ENCODE measurements at regions not wholly inside any gene's neighbourhood (a gene's known extent, or its start where the extent isn't known, plus 50 kb on each side); places are given as distances from the start of the nearest gene placed in this dataset.

- no peaks in the 10 kb centered on the region for H3K79me2 ChIP-seq (ENCODE audit: low read length)
- no peaks in the 10 kb centered on the region for H3K27me3 ChIP-seq (ENCODE audit: low read length)
- H3K4me1 ChIP-seq (ENCODE audit: low read length) = no peaks in the 10 kb centered on the region
- DNase-seq = no peak
- H3K27ac ChIP-seq (ENCODE audit: low read length) = no peak overlapping the region
- H4K20me1 ChIP-seq (ENCODE audit: insufficient read depth, low read depth, low read length) = no peaks in the 10 kb centered on the region
- H3K36me3 ChIP-seq (ENCODE audit: insufficient read depth, low read length) = no peaks in the 10 kb centered on the region
- H3K9me2 ChIP-seq (replicated peaks; ENCODE audit: insufficient read depth, low read length) = no peaks in the 10 kb centered on the region; the same call in 1 of the 2 replicates
- H2AFZ ChIP-seq (ENCODE audit: low read length) = no peak overlapping the region
- H3K4me3 ChIP-seq (ENCODE audit: low read length) = no peak overlapping the region
- H3K9ac ChIP-seq (ENCODE audit: low read length) = no peak overlapping the region
- no peaks in the 10 kb centered on the region for H3K9me3 ChIP-seq (ENCODE audit: low read length)
- no peak overlapping the region for H3K4me2 ChIP-seq (ENCODE audit: low read depth, low read length, poor library complexity, severe bottlenecking)
These were observed 489.5 kb upstream of the MPDZ start for GRCh38 chr9:13769006-13769405.

GRCh38 chr9:13762209-13762608 lies 482.7 kb upstream of the MPDZ start:
- no peaks in the 10 kb centered on the region for H3K4me1 ChIP-seq (ENCODE audit: low read length)
- no peak overlapping the region for H3K4me3 ChIP-seq (ENCODE audit: low read length)
- H3K9ac ChIP-seq (ENCODE audit: low read length) = no peak overlapping the region
- no peaks in the 10 kb centered on the region for H3K27me3 ChIP-seq (ENCODE audit: low read length)
- H3K9me3 ChIP-seq (ENCODE audit: low read length) = no peaks in the 10 kb centered on the region
- no peaks in the 10 kb centered on the region for H4K20me1 ChIP-seq (ENCODE audit: insufficient read depth, low read depth, low read length)
- H3K4me2 ChIP-seq (ENCODE audit: low read depth, low read length, poor library complexity, severe bottlenecking) = no peak overlapping the region
- DNase-seq = no peak
- no peak overlapping the region for H3K27ac ChIP-seq (ENCODE audit: low read length)
- no peaks in the 10 kb centered on the region for H3K36me3 ChIP-seq (ENCODE audit: insufficient read depth, low read length)
- H3K79me2 ChIP-seq (ENCODE audit: low read length) = no peaks in the 10 kb centered on the region
- H3K9me2 ChIP-seq (replicated peaks; ENCODE audit: insufficient read depth, low read length) = no peaks in the 10 kb centered on the region
- no peak overlapping the region for H2AFZ ChIP-seq (ENCODE audit: low read length)

GRCh38 chr9:13759551-13759950 lies 480.1 kb upstream of the MPDZ start:
- no peaks in the 10 kb centered on the region for H3K9me2 ChIP-seq (replicated peaks; ENCODE audit: insufficient read depth, low read length)
- H3K9ac ChIP-seq (ENCODE audit: low read length) = no peak overlapping the region
- no peak overlapping the region for H3K4me3 ChIP-seq (ENCODE audit: low read length)
- no peaks in the 10 kb centered on the region for H3K27me3 ChIP-seq (ENCODE audit: low read length)
- no peak overlapping the region for H3K27ac ChIP-seq (ENCODE audit: low read length)
- H3K36me3 ChIP-seq (ENCODE audit: insufficient read depth, low read length) = no peaks in the 10 kb centered on the region
- H3K79me2 ChIP-seq (ENCODE audit: low read length) = no peaks in the 10 kb centered on the region
- H3K4me2 ChIP-seq (ENCODE audit: low read depth, low read length, poor library complexity, severe bottlenecking) = no peak overlapping the region
- DNase-seq = no peak
- no peaks in the 10 kb centered on the region for H3K4me1 ChIP-seq (ENCODE audit: low read length)
- no peaks in the 10 kb centered on the region for H4K20me1 ChIP-seq (ENCODE audit: insufficient read depth, low read depth, low read length)
- H2AFZ ChIP-seq (ENCODE audit: low read length) = no peak overlapping the region
- no peaks in the 10 kb centered on the region for H3K9me3 ChIP-seq (ENCODE audit: low read length)

- H3K27ac ChIP-seq (ENCODE audit: low read length) = no peak overlapping the region
- no peaks in the 10 kb centered on the region for H4K20me1 ChIP-seq (ENCODE audit: insufficient read depth, low read depth, low read length)
- H3K36me3 ChIP-seq (ENCODE audit: insufficient read depth, low read length) = no peaks in the 10 kb centered on the region
- H2AFZ ChIP-seq (ENCODE audit: low read length) = no peak overlapping the region
- H3K9me3 ChIP-seq (ENCODE audit: low read length) = no peaks in the 10 kb centered on the region
- H3K79me2 ChIP-seq (ENCODE audit: low read length) = no peaks in the 10 kb centered on the region
- DNase-seq = no peak
- H3K4me1 ChIP-seq (ENCODE audit: low read length) = no peaks in the 10 kb centered on the region
- no peaks in the 10 kb centered on the region for H3K27me3 ChIP-seq (ENCODE audit: low read length)
- H3K9me2 ChIP-seq (replicated peaks; ENCODE audit: insufficient read depth, low read length) = no peaks in the 10 kb centered on the region
- H3K9ac ChIP-seq (ENCODE audit: low read length) = no peak overlapping the region
- no peak overlapping the region for H3K4me2 ChIP-seq (ENCODE audit: low read depth, low read length, poor library complexity, severe bottlenecking)
- H3K4me3 ChIP-seq (ENCODE audit: low read length) = no peak overlapping the region
These were observed 479.4 kb upstream of the MPDZ start for GRCh38 chr9:13758936-13759335.

- no peaks in the 10 kb centered on the region for H3K4me1 ChIP-seq (ENCODE audit: low read length)
- no peak for DNase-seq
- H3K9ac ChIP-seq (ENCODE audit: low read length) = no peak overlapping the region
- no peak overlapping the region for H3K4me2 ChIP-seq (ENCODE audit: low read depth, low read length, poor library complexity, severe bottlenecking)
- no peaks in the 10 kb centered on the region for H3K36me3 ChIP-seq (ENCODE audit: insufficient read depth, low read length)
- no peaks in the 10 kb centered on the region for H3K9me2 ChIP-seq (replicated peaks; ENCODE audit: insufficient read depth, low read length)
- no peaks in the 10 kb centered on the region for H3K9me3 ChIP-seq (ENCODE audit: low read length)
- no peaks in the 10 kb centered on the region for H4K20me1 ChIP-seq (ENCODE audit: insufficient read depth, low read depth, low read length)
- H3K27me3 ChIP-seq (ENCODE audit: low read length) = no peaks in the 10 kb centered on the region
- H3K27ac ChIP-seq (ENCODE audit: low read length) = no peak overlapping the region
- H3K4me3 ChIP-seq (ENCODE audit: low read length) = no peak overlapping the region
- no peaks in the 10 kb centered on the region for H3K79me2 ChIP-seq (ENCODE audit: low read length)
- no peak overlapping the region for H2AFZ ChIP-seq (ENCODE audit: low read length)
These were observed 477.5 kb upstream of the MPDZ start for GRCh38 chr9:13756943-13757342.

- Histone ChIP-seq H3K79me2 (ENCODE audit: low read length) (no peaks in the 10 kb centered on the region), H3K9me2 (replicated peaks; ENCODE audit: insufficient read depth, low read length) (no peaks in the 10 kb centered on the region), H3K4me1 (ENCODE audit: low read length) (no peaks in the 10 kb centered on the region), H4K20me1 (ENCODE audit: insufficient read depth, low read depth, low read length) (no peaks in the 10 kb centered on the region), H3K9ac (ENCODE audit: low read length) (no peak overlapping the region), H3K27ac (ENCODE audit: low read length) (no peak overlapping the region), H3K4me2 (ENCODE audit: low read depth, low read length, poor library complexity, severe bottlenecking) (no peak overlapping the region), H3K4me3 (ENCODE audit: low read length) (no peak overlapping the region), H3K36me3 (ENCODE audit: insufficient read depth, low read length) (no peaks in the 10 kb centered on the region), H3K9me3 (ENCODE audit: low read length) (no peaks in the 10 kb centered on the region), H3K27me3 (ENCODE audit: low read length) (no peaks in the 10 kb centered on the region), H2AFZ (ENCODE audit: low read length) (no peak overlapping the region)
- no peak for DNase-seq
These were observed 476.1 kb upstream of the MPDZ start for GRCh38 chr9:13755551-13755950.

- no peak overlapping the region for H2AFZ ChIP-seq (ENCODE audit: low read length)
- no peaks in the 10 kb centered on the region for H3K36me3 ChIP-seq (ENCODE audit: insufficient read depth, low read length)
- no peak overlapping the region for H3K4me2 ChIP-seq (ENCODE audit: low read depth, low read length, poor library complexity, severe bottlenecking)
- no peaks in the 10 kb centered on the region for H3K9me2 ChIP-seq (replicated peaks; ENCODE audit: insufficient read depth, low read length)
- H3K9me3 ChIP-seq (ENCODE audit: low read length) = no peaks in the 10 kb centered on the region
- H3K4me1 ChIP-seq (ENCODE audit: low read length) = no peaks in the 10 kb centered on the region
- no peak overlapping the region for H3K4me3 ChIP-seq (ENCODE audit: low read length)
- no peaks in the 10 kb centered on the region for H3K79me2 ChIP-seq (ENCODE audit: low read length)
- no peak overlapping the region for H3K27ac ChIP-seq (ENCODE audit: low read length)
- no peak overlapping the region for H3K9ac ChIP-seq (ENCODE audit: low read length)
- no peak for DNase-seq
- no peaks in the 10 kb centered on the region for H3K27me3 ChIP-seq (ENCODE audit: low read length)
- H4K20me1 ChIP-seq (ENCODE audit: insufficient read depth, low read depth, low read length) = no peaks in the 10 kb centered on the region
These were observed 471.1 kb upstream of the MPDZ start for GRCh38 chr9:13750639-13751038.

- no peak overlapping the region for H2AFZ ChIP-seq (ENCODE audit: low read length)
- no peaks in the 10 kb centered on the region for H4K20me1 ChIP-seq (ENCODE audit: insufficient read depth, low read depth, low read length)
- H3K27me3 ChIP-seq (ENCODE audit: low read length) = no peaks in the 10 kb centered on the region
- H3K9ac ChIP-seq (ENCODE audit: low read length) = no peak overlapping the region
- H3K9me2 ChIP-seq (replicated peaks; ENCODE audit: insufficient read depth, low read length) = no peaks in the 10 kb centered on the region
- no peak for DNase-seq
- no peak overlapping the region for H3K4me3 ChIP-seq (ENCODE audit: low read length)
- no peaks in the 10 kb centered on the region for H3K36me3 ChIP-seq (ENCODE audit: insufficient read depth, low read length)
- no peaks in the 10 kb centered on the region for H3K4me1 ChIP-seq (ENCODE audit: low read length)
- no peaks in the 10 kb centered on the region for H3K79me2 ChIP-seq (ENCODE audit: low read length)
- H3K27ac ChIP-seq (ENCODE audit: low read length) = no peak overlapping the region
- H3K4me2 ChIP-seq (ENCODE audit: low read depth, low read length, poor library complexity, severe bottlenecking) = no peak overlapping the region
- H3K9me3 ChIP-seq (ENCODE audit: low read length) = no peaks in the 10 kb centered on the region
These were observed 470.6 kb upstream of the MPDZ start for GRCh38 chr9:13750061-13750460.

GRCh38 chr9:13746876-13747275 lies 467.4 kb upstream of the MPDZ start:
- no peaks in the 10 kb centered on the region for H3K36me3 ChIP-seq (ENCODE audit: insufficient read depth, low read length)
- H3K9ac ChIP-seq (ENCODE audit: low read length) = no peak overlapping the region
- DNase-seq = no peak
- no peaks in the 10 kb centered on the region for H3K27me3 ChIP-seq (ENCODE audit: low read length)
- H3K27ac ChIP-seq (ENCODE audit: low read length) = no peak overlapping the region
- no peaks in the 10 kb centered on the region for H3K79me2 ChIP-seq (ENCODE audit: low read length)
- H4K20me1 ChIP-seq (ENCODE audit: insufficient read depth, low read depth, low read length) = no peaks in the 10 kb centered on the region
- H3K9me2 ChIP-seq (replicated peaks; ENCODE audit: insufficient read depth, low read length) = no peaks in the 10 kb centered on the region
- no peak overlapping the region for H2AFZ ChIP-seq (ENCODE audit: low read length)
- H3K9me3 ChIP-seq (ENCODE audit: low read length) = no peaks in the 10 kb centered on the region
- no peak overlapping the region for H3K4me2 ChIP-seq (ENCODE audit: low read depth, low read length, poor library complexity, severe bottlenecking)
- H3K4me1 ChIP-seq (ENCODE audit: low read length) = no peaks in the 10 kb centered on the region
- no peak overlapping the region for H3K4me3 ChIP-seq (ENCODE audit: low read length)

All from Karpas-422 (cell line).